ENCODE measurements at regions not wholly inside any gene's neighbourhood (a gene's known extent, or its start where the extent isn't known, plus 50 kb on each side); places are given as distances from the start of the nearest gene placed in this dataset.

DNA sequence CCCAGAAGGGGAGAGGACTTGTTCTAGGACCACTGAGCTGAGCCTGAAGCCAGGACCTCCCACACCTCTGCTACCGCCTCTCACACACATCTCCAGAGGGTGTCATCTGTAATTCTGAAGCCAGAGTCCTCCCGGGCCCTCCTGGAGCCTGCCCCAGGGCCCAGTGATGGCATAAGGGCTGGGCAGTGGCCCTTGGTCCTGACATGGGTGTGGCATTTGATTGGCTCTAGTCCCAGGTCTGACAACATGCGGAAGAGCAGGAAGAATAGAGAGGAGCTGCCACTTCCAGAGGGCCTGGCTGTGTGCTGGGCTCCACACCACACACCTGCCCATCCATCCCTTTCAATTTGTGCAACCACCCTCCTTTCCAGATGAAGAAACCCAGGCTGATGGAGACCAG lies 144.3 kb upstream of the GSC start:
- DNase-seq (ENCODE audit: low read depth, low spot score) (no peak), ATAC-seq (no peak)
- H3K4me3 ChIP-seq (ENCODE audit: low read depth in 2 of 2, low read length in 2 of 2): no peak overlapping the region
- H3K9me3 ChIP-seq (ENCODE audit: control insufficient read depth, insufficient read depth, low read depth, low read length): no peaks in the 10 kb centered on the region; the same call in 1 of the 2 replicates
- in situ Hi-C loops (cut with HindIII; ENCODE audit: low pct_unique_long_range_greater_than_20kb, low sequenced_read_pairs) (no loop called here), intact Hi-C loops (cut with micrococcal nuclease; ENCODE audit: unreplicated experiment) (no loop called here)
- ChIA-PET CTCF (no interaction called here), POLR2A (no interaction called here)
- TF ChIP-seq, protein P1, sequence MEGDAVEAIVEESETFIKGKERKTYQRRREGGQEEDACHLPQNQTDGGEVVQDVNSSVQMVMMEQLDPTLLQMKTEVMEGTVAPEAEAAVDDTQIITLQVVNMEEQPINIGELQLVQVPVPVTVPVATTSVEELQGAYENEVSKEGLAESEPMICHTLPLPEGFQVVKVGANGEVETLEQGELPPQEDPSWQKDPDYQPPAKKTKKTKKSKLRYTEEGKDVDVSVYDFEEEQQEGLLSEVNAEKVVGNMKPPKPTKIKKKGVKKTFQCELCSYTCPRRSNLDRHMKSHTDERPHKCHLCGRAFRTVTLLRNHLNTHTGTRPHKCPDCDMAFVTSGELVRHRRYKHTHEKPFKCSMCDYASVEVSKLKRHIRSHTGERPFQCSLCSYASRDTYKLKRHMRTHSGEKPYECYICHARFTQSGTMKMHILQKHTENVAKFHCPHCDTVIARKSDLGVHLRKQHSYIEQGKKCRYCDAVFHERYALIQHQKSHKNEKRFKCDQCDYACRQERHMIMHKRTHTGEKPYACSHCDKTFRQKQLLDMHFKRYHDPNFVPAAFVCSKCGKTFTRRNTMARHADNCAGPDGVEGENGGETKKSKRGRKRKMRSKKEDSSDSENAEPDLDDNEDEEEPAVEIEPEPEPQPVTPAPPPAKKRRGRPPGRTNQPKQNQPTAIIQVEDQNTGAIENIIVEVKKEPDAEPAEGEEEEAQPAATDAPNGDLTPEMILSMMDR (IDR thresholded peaks at IDR 0.05): no peak
- no peak for TF ChIP-seq TCF7L2 (IDR thresholded peaks at IDR 0.05; ENCODE audit: low read depth, low read length)
- no peak for TF ChIP-seq SIN3A (IDR thresholded peaks at IDR 0.05; ENCODE audit: borderline replicate concordance, insufficient read depth, low read depth, low read length)
- no peak for TF ChIP-seq POLR2AphosphoS5 (IDR thresholded peaks at IDR 0.05; ENCODE audit: low read depth, low read length)
- TF ChIP-seq, protein P2, sequence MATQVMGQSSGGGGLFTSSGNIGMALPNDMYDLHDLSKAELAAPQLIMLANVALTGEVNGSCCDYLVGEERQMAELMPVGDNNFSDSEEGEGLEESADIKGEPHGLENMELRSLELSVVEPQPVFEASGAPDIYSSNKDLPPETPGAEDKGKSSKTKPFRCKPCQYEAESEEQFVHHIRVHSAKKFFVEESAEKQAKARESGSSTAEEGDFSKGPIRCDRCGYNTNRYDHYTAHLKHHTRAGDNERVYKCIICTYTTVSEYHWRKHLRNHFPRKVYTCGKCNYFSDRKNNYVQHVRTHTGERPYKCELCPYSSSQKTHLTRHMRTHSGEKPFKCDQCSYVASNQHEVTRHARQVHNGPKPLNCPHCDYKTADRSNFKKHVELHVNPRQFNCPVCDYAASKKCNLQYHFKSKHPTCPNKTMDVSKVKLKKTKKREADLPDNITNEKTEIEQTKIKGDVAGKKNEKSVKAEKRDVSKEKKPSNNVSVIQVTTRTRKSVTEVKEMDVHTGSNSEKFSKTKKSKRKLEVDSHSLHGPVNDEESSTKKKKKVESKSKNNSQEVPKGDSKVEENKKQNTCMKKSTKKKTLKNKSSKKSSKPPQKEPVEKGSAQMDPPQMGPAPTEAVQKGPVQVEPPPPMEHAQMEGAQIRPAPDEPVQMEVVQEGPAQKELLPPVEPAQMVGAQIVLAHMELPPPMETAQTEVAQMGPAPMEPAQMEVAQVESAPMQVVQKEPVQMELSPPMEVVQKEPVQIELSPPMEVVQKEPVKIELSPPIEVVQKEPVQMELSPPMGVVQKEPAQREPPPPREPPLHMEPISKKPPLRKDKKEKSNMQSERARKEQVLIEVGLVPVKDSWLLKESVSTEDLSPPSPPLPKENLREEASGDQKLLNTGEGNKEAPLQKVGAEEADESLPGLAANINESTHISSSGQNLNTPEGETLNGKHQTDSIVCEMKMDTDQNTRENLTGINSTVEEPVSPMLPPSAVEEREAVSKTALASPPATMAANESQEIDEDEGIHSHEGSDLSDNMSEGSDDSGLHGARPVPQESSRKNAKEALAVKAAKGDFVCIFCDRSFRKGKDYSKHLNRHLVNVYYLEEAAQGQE (IDR thresholded peaks at IDR 0.05; ENCODE audit: insufficient read depth in 1 of 2, low read depth in 2 of 2, low read length in 1 of 2): no peak
- BruUV-seq (replicated peaks): no TSS peak
- H3K36me3 ChIP-seq (ENCODE audit: control insufficient read depth, insufficient read depth, low read length): no peaks in the 10 kb centered on the region
- H3K27me3 ChIP-seq (ENCODE audit: control insufficient read depth, insufficient read depth, low read length): 0 out of 2 replicates have a peak, but pooled peaks cover 4% of the 10 kb centered on the region
- no peak overlapping the region for H3K27ac ChIP-seq (ENCODE audit: low read length)
- H3K4me1 ChIP-seq (ENCODE audit: control insufficient read depth, insufficient read depth, low read length): no peaks in the 10 kb centered on the region

DNA sequence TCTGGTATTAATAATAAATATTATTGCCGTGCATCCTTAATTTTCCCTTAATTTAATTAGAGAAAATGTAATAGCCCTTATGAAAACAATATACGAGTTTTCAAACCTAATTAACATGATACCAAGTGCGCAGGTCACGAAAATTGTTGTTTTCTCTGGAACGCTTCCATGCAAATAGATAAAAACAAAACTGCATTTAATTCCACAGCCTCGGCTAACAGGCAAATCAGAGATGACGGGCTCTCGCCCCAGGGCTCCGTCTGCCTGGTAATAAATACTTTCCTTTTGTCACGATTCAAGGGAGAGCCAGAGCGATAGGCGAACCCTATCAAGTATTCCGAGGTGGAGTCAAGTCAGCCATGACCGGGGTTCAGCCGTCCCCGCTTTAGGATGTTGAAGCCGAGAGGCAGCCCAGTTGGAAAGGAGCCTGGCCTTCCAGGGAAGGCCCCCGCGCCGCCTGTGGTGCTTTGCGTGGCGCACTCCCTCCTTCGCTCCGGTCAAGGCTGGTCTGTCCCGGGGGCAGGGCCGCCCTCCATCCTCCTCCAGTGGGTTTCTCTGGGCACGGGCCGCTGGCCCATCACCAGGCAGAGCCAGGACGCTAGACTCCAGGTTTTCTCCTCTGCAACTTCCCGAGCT lies 137.8 kb upstream of the GSC start:
- ChIA-PET CTCF (no interaction called here), POLR2A (no interaction called here)
- in situ Hi-C loops (cut with HindIII; ENCODE audit: low pct_unique_long_range_greater_than_20kb, low sequenced_read_pairs) (no loop called here), intact Hi-C loops (cut with micrococcal nuclease; ENCODE audit: unreplicated experiment) (no loop called here)
- no peak overlapping the region for H3K4me3 ChIP-seq (ENCODE audit: low read depth in 2 of 2, low read length in 2 of 2)
- no peaks in the 10 kb centered on the region for H3K36me3 ChIP-seq (ENCODE audit: control insufficient read depth, insufficient read depth, low read length)
- ATAC-seq (no peak), DNase-seq (ENCODE audit: low read depth, low spot score) (no peak)
- no TSS peak for BruUV-seq (replicated peaks)
- H3K27me3 ChIP-seq (ENCODE audit: control insufficient read depth, insufficient read depth, low read length): peaks cover 3% of the 10 kb centered on the region; the same call in 1 of the 2 replicates
- H3K27ac ChIP-seq (ENCODE audit: low read length): no peak overlapping the region
- H3K9me3 ChIP-seq (ENCODE audit: control insufficient read depth, insufficient read depth, low read depth, low read length): no peaks in the 10 kb centered on the region; the same call in 1 of the 2 replicates
- H3K4me1 ChIP-seq (ENCODE audit: control insufficient read depth, insufficient read depth, low read length): no peaks in the 10 kb centered on the region
- TF ChIP-seq, protein P1 (IDR thresholded peaks at IDR 0.05): no peak
- no peak for TF ChIP-seq POLR2AphosphoS5 (IDR thresholded peaks at IDR 0.05; ENCODE audit: low read depth, low read length)
- TF ChIP-seq, protein P2 (IDR thresholded peaks at IDR 0.05; ENCODE audit: insufficient read depth in 1 of 2, low read depth in 2 of 2, low read length in 1 of 2): no peak
- TF ChIP-seq TCF7L2 (IDR thresholded peaks at IDR 0.05; ENCODE audit: low read depth, low read length): no peak
- TF ChIP-seq SIN3A (IDR thresholded peaks at IDR 0.05; ENCODE audit: borderline replicate concordance, insufficient read depth, low read depth, low read length): no peak
